H9 (cell line): ENCODE measurements at regions not wholly inside any gene's neighbourhood (a gene's known extent, or its start where the extent isn't known, plus 50 kb on each side); places are given as distances from the start of the nearest gene placed in this dataset.

Experiments
- DNase-seq: peaks from one replicate; pipeline ENCODE4 v3.0.0-alpha.2; 2017
- H2AFZ ChIP-seq: one replicate; pipeline ENCODE4 v1.6.1; 2013; ENCODE audit warnings: mild to moderate bottlenecking, low read length, control low read depth, moderate library complexity
- H2AK5ac ChIP-seq: 2 replicates; pipeline ENCODE4 v1.6.1; 2013; ENCODE audit warnings: low read length, control low read depth, mixed read lengths; ENCODE audit not compliant: insufficient read length
- H2BK120ac ChIP-seq: one replicate; pipeline ENCODE4 v1.6.1; 2013; ENCODE audit warnings: low read depth, mild to moderate bottlenecking, low read length, control low read depth, inconsistent platforms; ENCODE audit not compliant: poor library complexity, severe bottlenecking
- H2BK12ac ChIP-seq: 2 replicates; pipeline ENCODE4 v1.6.1; 2013; ENCODE audit warnings: low read length, control low read depth, mixed read lengths, low read depth; ENCODE audit not compliant: insufficient read length
- H2BK15ac ChIP-seq: 2 replicates; pipeline ENCODE4 v1.6.1; 2013; ENCODE audit warnings: low read depth, low read length, control low read depth
- H2BK20ac ChIP-seq: one replicate; pipeline ENCODE4 v1.6.1; 2013; ENCODE audit warnings: low read depth, mild to moderate bottlenecking, low read length, control low read depth, inconsistent platforms; ENCODE audit not compliant: poor library complexity, severe bottlenecking
- H2BK5ac ChIP-seq: 2 replicates; pipeline ENCODE4 v1.6.1; 2013; ENCODE audit warnings: low read length, control low read depth, mixed read lengths; ENCODE audit not compliant: insufficient read length
- H3K14ac ChIP-seq: 2 replicates; pipeline ENCODE4 v1.6.1; 2013; ENCODE audit warnings: low read length, control low read depth; ENCODE audit not compliant: insufficient read depth
- H3K18ac ChIP-seq: 2 replicates; pipeline ENCODE4 v1.6.1; 2013; ENCODE audit warnings: low read depth, mild to moderate bottlenecking, mixed read lengths, low read length, control low read depth; ENCODE audit not compliant: insufficient read length
- H3K23ac ChIP-seq: 2 replicates; pipeline ENCODE4 v1.6.1; 2013; ENCODE audit warnings: low read length, control low read depth, mixed read lengths, low read depth; ENCODE audit not compliant: insufficient read length
- H3K23me2 ChIP-seq: 2 replicates; pipeline ENCODE4 v1.6.1; 2013; ENCODE audit warnings: low read depth, mild to moderate bottlenecking, mixed read lengths, low read length, control low read depth; ENCODE audit not compliant: insufficient read length, poor library complexity, severe bottlenecking
- H3K27ac ChIP-seq: 2 replicates; pipeline ENCODE4 v1.5.1; 2013; ENCODE audit warnings: low read length, control low read depth, mixed read lengths, low read depth; ENCODE audit not compliant: insufficient read length
- H3K27me3 ChIP-seq: 2 replicates; pipeline ENCODE4 v1.6.1; 2013; ENCODE audit warnings: low read length, control low read depth, inconsistent platforms; ENCODE audit not compliant: insufficient read depth
- H3K4ac ChIP-seq: 2 replicates; pipeline ENCODE4 v1.6.1; 2013; ENCODE audit warnings: low read depth, mild to moderate bottlenecking, control low read depth, inconsistent platforms, low read length, moderate library complexity
- H3K4me1 ChIP-seq: 2 replicates; pipeline ENCODE4 v1.6.1; 2013; ENCODE audit warnings: low read length, control low read depth, inconsistent platforms; ENCODE audit not compliant: insufficient read depth
- H3K4me2 ChIP-seq: 2 replicates; pipeline ENCODE4 v1.6.1; 2013; ENCODE audit warnings: low read length, control low read depth, mixed read lengths; ENCODE audit not compliant: insufficient read length, insufficient read depth
- H3K56ac ChIP-seq: 2 replicates; pipeline ENCODE4 v1.6.1; 2013; ENCODE audit warnings: low read depth, mild to moderate bottlenecking, mixed read lengths, low read length, control low read depth; ENCODE audit not compliant: insufficient read length
- H3K79me1 ChIP-seq: 2 replicates; pipeline ENCODE4 v1.6.1; 2013; ENCODE audit warnings: low read depth, mild to moderate bottlenecking, moderate library complexity, low read length, control low read depth, inconsistent platforms; ENCODE audit not compliant: insufficient read depth, poor library complexity, severe bottlenecking
- H3K79me2 ChIP-seq: 2 replicates; pipeline ENCODE4 v1.6.1; 2013; ENCODE audit warnings: low read length, control low read depth, inconsistent platforms; ENCODE audit not compliant: insufficient read depth
- H3K9ac ChIP-seq: 2 replicates; pipeline ENCODE4 v1.6.1; 2013; ENCODE audit warnings: low read length, control low read depth, mixed read lengths; ENCODE audit not compliant: insufficient read length; ENCODE audit errors: extremely low read depth
- H3K9me3 ChIP-seq: one replicate; pipeline ENCODE4 v1.6.1; 2013; ENCODE audit warnings: low read depth, low read length, inconsistent platforms; ENCODE audit not compliant: control insufficient read depth
- H3T11ph ChIP-seq: one replicate; pipeline ENCODE4 v1.6.1; 2013; ENCODE audit warnings: mild to moderate bottlenecking, low read length, control low read depth, inconsistent platforms
- H4K20me1 ChIP-seq: one replicate; pipeline ENCODE4 v1.6.1; 2013; ENCODE audit not compliant: control insufficient read depth, insufficient read length, insufficient read depth
- H4K5ac ChIP-seq: 2 replicates; pipeline ENCODE4 v1.6.1; 2013; ENCODE audit warnings: low read depth, mild to moderate bottlenecking, mixed read lengths, low read length, control low read depth; ENCODE audit not compliant: insufficient read length
- H4K8ac ChIP-seq: replicated peaks from 2 replicates; pipeline ENCODE4 v1.6.1; 2013; ENCODE audit warnings: low read length, control low read depth, mixed read lengths, low read depth; ENCODE audit not compliant: insufficient read length
- H4K91ac ChIP-seq: 2 replicates; pipeline ENCODE4 v1.6.1; 2013; ENCODE audit warnings: low read depth, mild to moderate bottlenecking, moderate library complexity, mixed read lengths, low read length, control low read depth; ENCODE audit not compliant: insufficient read length
- H3K27ac Mint-ChIP-seq, 3 experiments: 2 replicates in 2 of 3; 3 replicates in 1 of 3; pipeline ENCODE4 v1.8.0; 2020 to 2021; ENCODE audit warnings: mixed read lengths in 3 of 3, mild to moderate bottlenecking in 1 of 3, moderate library complexity in 1 of 3
- H3K27me3 Mint-ChIP-seq: 2 replicates; pipeline ENCODE4 v1.8.0; 2021; ENCODE audit warnings: low read depth, mild to moderate bottlenecking, moderate library complexity, mixed read lengths
- H3K36me3 Mint-ChIP-seq, 3 experiments: 2 replicates in 2 of 3; 3 replicates in 1 of 3; pipeline ENCODE4 v1.8.0; 2020 to 2021; ENCODE audit warnings: low read depth in 3 of 3, mixed read lengths in 3 of 3; ENCODE audit not compliant: insufficient read depth in 1 of 3
- H3K4me1 Mint-ChIP-seq, 2 experiments: 2 replicates each; pipeline ENCODE4 v1.8.0; 2020; ENCODE audit warnings: mixed read lengths in 2 of 2
- H3K4me3 Mint-ChIP-seq, 2 experiments: 2 replicates in 1 of 2; 3 replicates in 1 of 2; pipeline ENCODE4 v1.8.0; 2020 to 2021; ENCODE audit warnings: mild to moderate bottlenecking in 2 of 2, mixed read lengths in 2 of 2, moderate library complexity in 1 of 2
- H3K9me3 Mint-ChIP-seq, 2 experiments: 2 replicates in 1 of 2; 3 replicates in 1 of 2; pipeline ENCODE4 v1.8.0; 2020; ENCODE audit warnings: mild to moderate bottlenecking in 2 of 2, mixed read lengths in 2 of 2, moderate library complexity in 1 of 2
- CTCF ChIP-seq: fragments of 200-600 bp; sonication (generic); conservative IDR thresholded peaks from 3 replicates; pipeline ENCODE4 v1.8.0; 2021; ENCODE audit warnings: antibody characterized with exemption, mild to moderate bottlenecking
- WGBS: extraction: QIAGEN DNeasy Blood & Tissue Kit; methylation state at CpG from one replicate; pipeline ENCODE4 v1.1.7; 2013; ENCODE audit warnings: missing lambda C conversion rate, low lambda C conversion rate, mixed read lengths; ENCODE audit not compliant: insufficient read length; ENCODE audit errors: extremely low coverage; 5-methylcytosine and 5-hydroxymethylcytosine counted together

- no peaks in the 10 kb centered on the region for H3K79me2 ChIP-seq
- H2AFZ ChIP-seq, result no peak overlapping the region
- H2BK15ac ChIP-seq, result no peak overlapping the region
- peaks cover 3 to 10% of the 10 kb centered on the region in 2 experiments; a peak in 3 of 4 replicates for H3K4me1 Mint-ChIP-seq
- H2BK20ac ChIP-seq, result no peak overlapping the region
- H3K27ac Mint-ChIP-seq, result no peak overlapping the region; a peak in 1 of 7 replicates
- H3K4me2 ChIP-seq, result no peak overlapping the region
- no peak overlapping the region for H3T11ph ChIP-seq
- H4K20me1 ChIP-seq, result no peaks in the 10 kb centered on the region
- H2BK5ac ChIP-seq, result no peak overlapping the region
- H3K14ac ChIP-seq, result no peak overlapping the region
- no peak overlapping the region for H3K9ac ChIP-seq
- H4K91ac ChIP-seq, result no peak overlapping the region
- H3K27ac ChIP-seq, result no peak overlapping the region
- H4K8ac ChIP-seq, result no peak overlapping the region
- H3K18ac ChIP-seq, result no peak overlapping the region
- no peak overlapping the region for H2BK120ac ChIP-seq
- H4K5ac ChIP-seq, result no peak overlapping the region
- WGBS, result no CpG with 5 or more reads among the region's 5 CpGs
- no peaks in the 10 kb centered on the region for H3K4me1 ChIP-seq
- no peak overlapping the region for H2AK5ac ChIP-seq
- peaks cover 6 to 18% (median 11%) of the 10 kb centered on the region in 3 experiments; a peak in 6 of 7 replicates for H3K36me3 Mint-ChIP-seq
- H3K9me3 ChIP-seq, result no peaks in the 10 kb centered on the region
- no peak overlapping the region for H3K56ac ChIP-seq
- peaks cover 17 to 18% of the 10 kb centered on the region in 2 experiments for H3K9me3 Mint-ChIP-seq
- H3K79me1 ChIP-seq, result no peaks in the 10 kb centered on the region
- no peak overlapping the region for H2BK12ac ChIP-seq
- TF ChIP-seq CTCF, result no peak
- H3K27me3 ChIP-seq, result no peaks in the 10 kb centered on the region; the same call in 1 of the 2 replicates
- H3K23ac ChIP-seq, result no peak overlapping the region
- no peak overlapping the region for H3K4ac ChIP-seq
- no peak for DNase-seq
- peaks cover 40% of the 10 kb centered on the region for H3K27me3 Mint-ChIP-seq
- no peak overlapping the region for H3K4me3 Mint-ChIP-seq
- H3K23me2 ChIP-seq, result no peaks in the 10 kb centered on the region
These were observed 170.7 kb downstream of the IER5 start for GRCh38 chr1:181259026-181259745.
